Anterior cingulate cortex (tissue), 58 donors: ENCODE measurements at regions not wholly inside any gene's neighbourhood (a gene's known extent, or its start where the extent isn't known, plus 50 kb on each side); places are given as distances from the start of the nearest gene placed in this dataset.
A peak's percentile ranks its signal among the peaks of the same experiment; 100 is the strongest.

Experiments used
- DNase-seq, 58 donors: peaks; one replicate each; lab custom pipeline; 2025; lab: John Stamatoyannopoulos, UW

DNA sequence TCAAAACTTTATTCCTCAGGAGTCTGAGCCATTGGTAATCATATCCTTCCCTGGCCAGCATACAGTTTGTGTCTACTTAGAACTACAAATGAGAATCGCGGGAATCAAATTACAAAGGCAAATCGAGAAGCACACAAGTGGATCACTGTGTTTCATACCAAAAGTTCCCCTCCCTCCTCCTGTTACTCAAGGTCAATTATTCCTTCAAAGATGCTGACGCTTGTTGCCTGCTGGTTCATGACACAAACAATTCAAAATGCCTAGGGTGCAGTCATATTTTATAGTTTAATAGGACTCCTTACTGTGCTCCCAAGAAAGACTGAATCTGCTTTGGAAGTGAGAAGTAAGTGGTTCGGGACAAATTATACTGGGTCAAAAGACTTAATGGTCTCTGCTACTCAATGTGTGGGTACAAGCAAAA lies 93.0 kb upstream of the PBX1 start:
- DNase-seq: no peak

DNA sequence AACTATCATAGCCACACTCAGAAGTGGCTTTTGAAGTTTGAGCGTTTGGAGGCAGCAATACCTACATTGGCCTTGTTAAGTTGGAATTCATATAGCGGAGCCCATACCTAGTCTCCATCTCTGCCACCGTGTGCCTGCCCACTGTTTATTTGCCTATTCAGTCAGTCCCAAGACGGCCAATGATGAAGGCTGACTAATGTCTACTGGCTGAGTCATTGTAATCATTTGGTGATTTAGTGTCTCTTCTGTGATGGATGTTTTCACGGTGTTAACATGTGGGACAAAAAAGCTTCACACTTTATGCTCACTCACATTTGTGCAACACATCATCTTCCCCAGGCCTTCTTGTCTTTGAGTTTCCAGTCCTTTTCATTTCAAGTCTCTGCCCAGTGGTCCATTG lies 92.6 kb upstream of the PBX1 start:
- DNase-seq: no peak

DNA sequence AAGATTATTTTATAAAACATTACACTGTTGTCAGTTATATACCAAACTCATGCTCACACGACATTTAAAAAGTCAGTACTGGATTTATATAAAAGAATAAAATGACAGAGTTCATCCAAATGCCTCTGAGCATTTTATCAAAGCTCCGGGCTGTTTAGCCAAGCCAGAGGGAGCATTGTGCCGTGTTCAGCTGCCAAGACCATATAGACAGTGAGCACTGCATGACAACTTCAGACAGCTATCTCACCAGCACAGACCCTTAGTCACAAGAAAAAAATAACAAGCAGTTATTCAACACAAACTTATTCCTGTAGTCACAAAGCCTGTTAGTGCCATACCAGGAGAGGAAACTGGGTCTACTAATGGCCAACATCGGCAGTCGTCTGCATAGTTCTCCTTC lies 88.0 kb upstream of the PBX1 start:
- no peak for DNase-seq

DNA sequence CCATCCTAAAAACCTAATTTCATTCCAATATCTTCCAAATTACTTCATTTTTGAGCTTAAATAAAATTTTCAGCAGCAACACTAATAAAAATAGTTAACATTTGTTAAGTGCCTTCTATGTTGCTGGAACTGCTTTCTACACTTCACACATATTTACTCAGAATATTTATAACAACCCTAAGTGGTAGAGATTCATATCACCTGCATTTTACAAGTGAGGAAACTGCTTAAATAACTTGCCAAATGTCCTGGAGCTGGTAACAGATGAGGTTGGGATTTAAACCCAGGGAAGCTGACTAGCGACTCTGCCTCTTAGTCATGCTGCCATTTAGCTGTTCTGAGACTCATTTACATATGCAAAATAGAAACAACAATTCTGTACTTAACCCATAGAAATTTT lies 86.1 kb upstream of the PBX1 start:
- no peak for DNase-seq

- DNase-seq: no peak
These were observed 85.4 kb upstream of the PBX1 start for GRCh38 chr1:164473544-164473943.

GRCh38 chr1:164475834-164476233 lies 83.2 kb upstream of the PBX1 start:
- no peak for DNase-seq

DNA sequence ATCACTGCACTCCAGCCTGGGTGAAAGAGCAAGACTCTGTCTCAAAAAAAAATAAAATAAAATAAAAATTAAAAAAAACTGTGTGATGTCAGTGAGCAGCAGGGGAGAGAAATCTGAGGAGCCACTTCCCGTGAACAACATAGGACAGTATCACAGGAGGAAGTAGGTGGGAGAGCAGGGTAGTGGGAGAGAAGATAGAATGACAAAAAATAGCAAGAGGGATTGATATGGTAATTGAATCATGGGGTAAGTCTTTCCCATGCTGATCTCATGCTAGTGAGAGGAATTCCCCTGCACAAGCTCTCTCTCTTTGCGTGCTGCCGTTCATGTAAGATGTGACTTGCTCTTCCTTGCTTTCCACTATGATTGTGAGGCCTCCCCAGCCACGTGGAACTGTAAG lies 81.6 kb upstream of the PBX1 start:
- no peak for DNase-seq

- no peak for DNase-seq
These were observed 79.7 kb upstream of the PBX1 start for GRCh38 chr1:164479242-164479641.

- DNase-seq: no peak
These were observed 78.6 kb upstream of the PBX1 start for GRCh38 chr1:164480285-164480907.

DNA sequence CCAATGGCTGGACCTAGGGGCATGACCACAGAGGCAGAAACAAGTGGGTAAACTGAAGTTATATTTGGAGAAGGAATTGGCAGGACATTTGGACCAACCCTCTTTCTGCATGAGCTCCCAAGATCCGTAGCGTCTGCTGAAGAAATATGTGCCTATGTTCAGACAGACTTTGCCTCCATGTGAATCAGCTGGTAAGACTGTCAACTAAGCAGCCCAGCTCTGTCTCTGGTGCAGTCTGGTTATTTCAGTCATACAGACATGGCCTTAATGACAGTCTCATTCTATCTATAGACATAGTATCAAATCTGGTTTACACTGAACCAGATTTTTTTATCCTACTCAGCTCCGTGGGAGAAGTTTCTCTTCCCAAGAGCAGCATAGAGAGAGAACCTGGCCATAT lies 63.1 kb upstream of the PBX1 start:
- peak in 1 of 58 donors; percentile 2 for DNase-seq

DNA sequence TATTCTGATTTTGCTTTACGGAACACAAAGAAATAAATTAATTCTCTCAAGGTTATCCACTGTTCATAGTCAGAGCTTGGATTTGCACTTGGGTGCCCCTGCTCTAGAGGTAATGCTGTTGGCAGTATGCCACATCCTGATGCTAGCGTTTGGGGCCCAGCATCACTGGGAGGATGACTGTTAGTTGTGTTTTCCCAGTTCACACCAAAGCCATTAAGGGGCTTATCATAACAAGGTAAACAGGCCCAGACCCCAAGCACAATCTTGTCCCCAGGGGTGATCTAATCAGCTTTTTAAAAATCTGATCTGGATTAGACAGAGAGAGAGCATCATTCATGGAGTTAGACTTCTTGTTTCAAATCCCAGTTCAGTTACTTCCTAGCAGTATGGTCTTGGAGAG lies 60.2 kb upstream of the PBX1 start:
- DNase-seq: no peak

GRCh38 chr1:164504749-164505148 lies 54.2 kb upstream of the PBX1 start:
- no peak for DNase-seq
